Activated CD8-positive, alpha-beta memory T cell treated with anti-CD3 and anti-CD28 coated beads, Interleukin-2, amount 10 ng/mL, durations not matched to agents 7 days and 5 days (primary cell): ENCODE measurements at regions not wholly inside any gene's neighbourhood (a gene's known extent, or its start where the extent isn't known, plus 50 kb on each side); places are given as distances from the start of the nearest gene placed in this dataset.
"Not testable (repeated sequence)": the region's sequence is repeated elsewhere in the genome, so short reads cannot be mapped to it uniquely, and the experiment has no call there.

Source experiments
- ATAC-seq: fragments of 150-1000 bp; cut with Tn5 transposase; one replicate; pipeline ENCODE4 v1.10.0; 2021; ENCODE audit warnings: moderate library complexity
- CTCF ChIA-PET: fragments of 350-600 bp; sonication (Branson Sonifier 250); formaldehyde crosslinking; loops from one replicate; lab custom pipeline; 2021; ENCODE audit warnings: antibody characterized with exemption; lab: Charles Lee
- DNase-seq: peaks from one replicate; pipeline ENCODE4 v3.0.0-alpha.2; 2020
- H3K27ac Mint-ChIP-seq: one replicate; pipeline ENCODE4 v1.8.0; 2021; ENCODE audit warnings: mild to moderate bottlenecking, mixed read lengths
- H3K27me3 Mint-ChIP-seq: one replicate; pipeline ENCODE4 v1.8.0; 2021; ENCODE audit warnings: mixed read lengths
- H3K36me3 Mint-ChIP-seq: one replicate; pipeline ENCODE4 v1.8.0; 2021; ENCODE audit warnings: mild to moderate bottlenecking, mixed read lengths
- H3K4me1 Mint-ChIP-seq: one replicate; pipeline ENCODE4 v1.8.0; 2021; ENCODE audit warnings: mixed read lengths
- H3K4me3 Mint-ChIP-seq: one replicate; pipeline ENCODE4 v1.8.0; 2021; ENCODE audit warnings: mild to moderate bottlenecking, moderate library complexity, mixed read lengths
- H3K9me3 Mint-ChIP-seq: one replicate; pipeline ENCODE4 v1.8.0; 2022; ENCODE audit warnings: low read depth, mixed read lengths

DNA sequence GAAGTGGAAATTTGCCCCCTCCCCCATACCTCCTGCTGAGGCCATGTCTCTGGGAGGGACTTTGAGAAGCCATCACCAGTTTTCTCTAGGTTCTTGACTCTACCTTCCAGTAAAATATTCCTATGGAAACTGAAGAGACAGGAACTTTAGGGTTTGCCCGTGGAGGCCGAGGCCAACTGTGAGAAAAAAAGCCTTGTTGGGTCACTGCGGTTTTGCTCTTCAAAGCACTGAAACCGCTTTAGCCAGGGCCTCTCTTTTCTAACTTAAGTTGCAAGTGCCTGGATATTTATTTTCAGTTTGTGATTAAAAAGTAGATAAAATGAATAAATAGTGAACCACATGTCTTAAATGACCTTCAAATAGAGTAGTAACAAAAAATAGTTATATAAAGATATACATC is 159.7 kb upstream of the TSC22D1 start:
- Mint-ChIP-seq H3K27me3 (peaks cover 10% of the 10 kb centered on the region), H3K4me3 (no peak overlapping the region), H3K4me1 (no peaks in the 10 kb centered on the region), H3K36me3 (no peaks in the 10 kb centered on the region), H3K9me3 (no peaks in the 10 kb centered on the region), H3K27ac (no peak overlapping the region)
- no peak for DNase-seq
- no peak for ATAC-seq
- CTCF ChIA-PET: no interaction called here

DNA sequence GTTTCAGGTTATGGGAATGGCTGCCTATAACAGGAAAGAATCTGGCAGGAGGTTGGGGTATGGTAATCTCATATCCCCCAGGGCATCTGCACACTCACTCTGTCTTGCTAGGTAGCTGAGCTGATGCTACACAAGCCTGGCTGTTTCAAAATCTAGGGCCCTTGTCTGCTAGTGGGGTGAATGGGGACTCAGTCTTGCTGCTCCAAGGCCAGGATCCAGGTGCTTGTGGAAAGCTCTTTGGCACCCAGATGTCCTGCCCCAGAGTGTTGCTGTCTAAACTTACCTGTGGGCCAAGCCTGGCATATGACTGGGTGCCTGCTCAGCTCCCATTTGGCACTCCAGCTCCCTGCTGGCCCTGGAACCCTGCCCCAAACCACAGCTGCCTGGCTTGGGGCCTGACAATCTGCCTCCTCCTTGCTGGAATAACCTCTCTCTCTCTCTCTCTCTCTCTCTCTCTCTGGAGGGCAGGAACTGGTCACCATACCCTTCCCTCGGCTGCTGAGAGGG is 158.1 kb upstream of the TSC22D1 start:
- H3K27me3 Mint-ChIP-seq: peaks cover 9% of the 10 kb centered on the region
- H3K27ac Mint-ChIP-seq: no peak overlapping the region
- ATAC-seq (no peak), DNase-seq (no peak)
- no peaks in the 10 kb centered on the region for H3K4me1 Mint-ChIP-seq
- H3K4me3 Mint-ChIP-seq: no peak overlapping the region
- H3K9me3 Mint-ChIP-seq: no peaks in the 10 kb centered on the region
- CTCF ChIA-PET: no interaction called here
- H3K36me3 Mint-ChIP-seq: no peaks in the 10 kb centered on the region

GRCh38 chr13:44732503-44733098 is 156.5 kb upstream of the TSC22D1 start:
- DNase-seq: no peak
- ATAC-seq: no peak
- CTCF ChIA-PET: no interaction called here
- H3K9me3 Mint-ChIP-seq: no peaks in the 10 kb centered on the region
- no peak overlapping the region for H3K4me3 Mint-ChIP-seq
- no peaks in the 10 kb centered on the region for H3K4me1 Mint-ChIP-seq
- peaks cover 7% of the 10 kb centered on the region for H3K27me3 Mint-ChIP-seq
- H3K27ac Mint-ChIP-seq: no peak overlapping the region
- no peaks in the 10 kb centered on the region for H3K36me3 Mint-ChIP-seq

GRCh38 chr13:44730851-44731250 is 154.7 kb upstream of the TSC22D1 start:
- Mint-ChIP-seq H3K27ac (no peak overlapping the region), H3K4me1 (no peaks in the 10 kb centered on the region), H3K36me3 (no peaks in the 10 kb centered on the region), H3K27me3 (peaks cover 9% of the 10 kb centered on the region), H3K9me3 (no peaks in the 10 kb centered on the region), H3K4me3 (no peak overlapping the region)
- DNase-seq (no peak), ATAC-seq (no peak)
- CTCF ChIA-PET: no interaction called here

DNA sequence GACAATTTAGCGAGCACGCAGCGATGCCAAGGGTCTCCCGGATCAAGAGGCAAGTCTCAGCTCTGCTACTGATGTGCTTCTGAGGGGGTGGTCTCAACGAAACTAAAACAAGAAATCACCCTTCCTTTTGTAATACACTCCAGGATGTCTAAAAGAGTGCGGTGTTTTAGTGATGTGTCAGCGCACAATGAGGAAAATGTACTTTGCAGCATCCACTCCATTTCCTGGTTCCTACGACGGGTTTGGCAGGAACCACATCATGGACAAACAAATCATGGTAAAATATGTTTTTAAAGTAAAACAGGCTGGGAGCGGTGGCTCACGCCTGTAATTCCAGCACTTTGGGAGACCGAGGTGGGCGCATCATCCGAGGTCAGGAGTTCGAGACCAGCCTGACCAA is 154.0 kb upstream of the TSC22D1 start:
- Mint-ChIP-seq H3K9me3 (no peaks in the 10 kb centered on the region), H3K27me3 (peaks cover 9% of the 10 kb centered on the region), H3K4me1 (no peaks in the 10 kb centered on the region), H3K27ac (no peak overlapping the region), H3K36me3 (no peaks in the 10 kb centered on the region), H3K4me3 (no peak overlapping the region)
- CTCF ChIA-PET: no interaction called here
- no peak for DNase-seq
- ATAC-seq: no peak

DNA sequence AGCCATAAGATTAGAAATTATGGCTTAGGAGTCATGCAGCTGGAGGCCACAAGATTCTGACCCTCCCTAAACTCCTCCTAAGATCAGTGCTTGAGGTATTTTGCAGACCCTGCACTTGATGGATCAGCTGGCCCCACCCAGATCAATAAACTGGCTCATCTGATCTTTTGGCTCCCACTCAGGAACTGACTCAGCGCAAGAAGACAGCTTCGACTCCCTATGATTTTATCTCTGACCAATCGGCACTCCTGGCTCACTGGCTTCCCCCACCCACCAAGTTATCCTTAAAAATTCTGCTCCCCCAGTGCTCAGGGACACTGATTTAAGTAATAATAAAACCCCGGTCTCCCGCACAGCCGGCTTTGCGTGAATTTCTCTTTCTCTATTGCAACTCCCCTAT is 151.5 kb upstream of the TSC22D1 start:
- ATAC-seq, H3K4me3 Mint-ChIP-seq, H3K36me3 Mint-ChIP-seq, DNase-seq, H3K27ac Mint-ChIP-seq, H3K9me3 Mint-ChIP-seq, H3K4me1 Mint-ChIP-seq, CTCF ChIA-PET: not testable (repeated sequence)
- H3K27me3 Mint-ChIP-seq: peaks cover 12% of the 10 kb centered on the region

DNA sequence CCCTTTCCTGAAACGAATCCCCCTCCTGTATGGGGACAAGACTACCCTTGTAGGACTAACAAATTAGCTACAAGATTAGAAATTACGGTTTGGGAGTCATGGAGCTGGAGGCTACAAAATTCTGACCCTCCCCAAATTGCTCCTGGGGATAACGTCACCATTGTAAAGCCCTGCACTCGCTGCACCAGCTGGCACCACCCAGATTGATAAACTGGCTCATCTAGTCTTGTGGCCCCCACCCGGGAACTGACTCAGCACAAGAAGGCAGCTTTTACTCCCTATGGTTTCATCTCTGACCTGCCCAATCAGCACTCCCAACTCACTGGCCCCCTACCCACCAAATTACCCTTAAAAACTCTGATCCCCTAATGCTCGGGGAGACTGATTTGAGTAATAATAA is 150.6 kb upstream of the TSC22D1 start:
- no peak for DNase-seq
- Mint-ChIP-seq H3K9me3 (no peaks in the 10 kb centered on the region), H3K4me1 (no peaks in the 10 kb centered on the region), H3K36me3 (no peaks in the 10 kb centered on the region), H3K27me3 (peaks cover 16% of the 10 kb centered on the region), H3K4me3 (no peak overlapping the region), H3K27ac (no peak overlapping the region)
- CTCF ChIA-PET: no interaction called here
- ATAC-seq: no peak

DNA sequence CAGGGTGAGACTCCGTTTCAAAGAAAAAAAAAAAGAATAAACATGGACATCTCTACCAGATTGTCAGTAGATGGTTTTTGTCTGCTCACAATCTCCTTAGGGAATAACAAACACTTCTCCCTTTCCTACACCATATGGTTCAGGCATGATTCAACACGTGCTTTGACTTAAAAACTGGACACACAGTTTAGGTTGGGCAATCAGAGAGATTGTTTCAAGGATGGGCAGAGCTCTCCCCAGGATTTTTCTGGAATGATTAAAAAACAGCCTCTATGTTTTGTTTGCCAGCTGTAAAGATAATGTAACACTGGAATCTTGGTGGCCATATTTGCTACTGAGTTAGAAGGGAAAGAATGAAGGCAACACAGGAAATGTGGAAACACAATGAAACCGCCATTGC is 150.1 kb upstream of the TSC22D1 start:
- Mint-ChIP-seq H3K4me1 (no peaks in the 10 kb centered on the region), H3K36me3 (no peaks in the 10 kb centered on the region), H3K4me3 (no peak overlapping the region), H3K9me3 (no peaks in the 10 kb centered on the region), H3K27me3 (peaks cover 17% of the 10 kb centered on the region), H3K27ac (no peak overlapping the region)
- ATAC-seq (no peak), DNase-seq (no peak)
- CTCF ChIA-PET: no interaction called here

DNA sequence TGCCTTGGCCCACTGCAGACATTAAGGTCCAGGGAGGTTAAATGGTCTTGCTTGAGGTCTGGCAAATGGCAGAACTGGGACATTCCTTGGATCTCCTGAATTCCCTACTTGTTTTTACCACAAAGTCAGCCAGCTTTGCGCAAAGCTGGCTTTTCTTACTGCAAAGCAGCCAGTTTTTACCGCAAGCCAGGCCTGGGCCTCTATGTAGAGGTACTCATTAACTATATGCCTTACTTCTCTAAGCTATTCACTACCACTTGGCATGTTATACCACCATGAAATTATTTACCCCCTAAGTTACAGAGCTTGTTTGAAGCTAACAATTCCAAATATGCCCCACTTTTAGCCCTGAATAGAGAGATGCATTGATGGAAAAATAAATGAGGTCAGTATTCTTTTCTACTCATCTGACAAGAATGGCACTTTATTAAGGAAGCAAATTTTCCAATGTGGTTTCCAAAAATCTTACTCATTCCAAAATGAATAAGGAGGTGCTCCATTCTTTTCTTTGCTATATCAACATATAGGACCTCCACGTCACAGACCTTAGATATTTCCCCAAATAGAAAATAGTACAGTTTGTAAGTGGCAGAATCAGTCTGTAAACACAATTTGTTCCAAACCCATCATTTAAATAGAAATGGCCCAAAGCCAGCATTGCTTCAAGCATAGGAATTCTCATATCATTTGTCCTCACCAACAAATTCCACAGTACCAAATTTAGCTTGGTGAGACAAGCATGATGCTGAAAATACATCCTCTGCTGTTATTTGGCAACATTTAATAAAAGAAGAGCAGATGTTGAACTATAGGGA is 143.9 kb upstream of the TSC22D1 start:
- CTCF ChIA-PET: no interaction called here
- no peak overlapping the region for H3K27ac Mint-ChIP-seq
- H3K9me3 Mint-ChIP-seq: no peaks in the 10 kb centered on the region
- H3K27me3 Mint-ChIP-seq: peaks cover 16% of the 10 kb centered on the region
- DNase-seq (no peak), ATAC-seq (no peak)
- no peaks in the 10 kb centered on the region for H3K4me1 Mint-ChIP-seq
- H3K4me3 Mint-ChIP-seq: no peak overlapping the region
- H3K36me3 Mint-ChIP-seq: no peaks in the 10 kb centered on the region

GRCh38 chr13:44718467-44718866 is 142.3 kb upstream of the TSC22D1 start:
- no peak for ATAC-seq
- no peak for DNase-seq
- Mint-ChIP-seq H3K36me3 (no peaks in the 10 kb centered on the region), H3K9me3 (no peaks in the 10 kb centered on the region), H3K4me3 (no peak overlapping the region), H3K27ac (no peak overlapping the region), H3K4me1 (no peaks in the 10 kb centered on the region), H3K27me3 (peaks cover 20% of the 10 kb centered on the region)
- CTCF ChIA-PET: no interaction called here

GRCh38 chr13:44715287-44716230 is 139.4 kb upstream of the TSC22D1 start:
- no peaks in the 10 kb centered on the region for H3K36me3 Mint-ChIP-seq
- DNase-seq (no peak), ATAC-seq (no peak)
- H3K9me3 Mint-ChIP-seq: no peaks in the 10 kb centered on the region
- H3K27me3 Mint-ChIP-seq: peaks cover 17% of the 10 kb centered on the region
- no peaks in the 10 kb centered on the region for H3K4me1 Mint-ChIP-seq
- no peak overlapping the region for H3K27ac Mint-ChIP-seq
- CTCF ChIA-PET: no interaction called here
- no peak overlapping the region for H3K4me3 Mint-ChIP-seq

DNA sequence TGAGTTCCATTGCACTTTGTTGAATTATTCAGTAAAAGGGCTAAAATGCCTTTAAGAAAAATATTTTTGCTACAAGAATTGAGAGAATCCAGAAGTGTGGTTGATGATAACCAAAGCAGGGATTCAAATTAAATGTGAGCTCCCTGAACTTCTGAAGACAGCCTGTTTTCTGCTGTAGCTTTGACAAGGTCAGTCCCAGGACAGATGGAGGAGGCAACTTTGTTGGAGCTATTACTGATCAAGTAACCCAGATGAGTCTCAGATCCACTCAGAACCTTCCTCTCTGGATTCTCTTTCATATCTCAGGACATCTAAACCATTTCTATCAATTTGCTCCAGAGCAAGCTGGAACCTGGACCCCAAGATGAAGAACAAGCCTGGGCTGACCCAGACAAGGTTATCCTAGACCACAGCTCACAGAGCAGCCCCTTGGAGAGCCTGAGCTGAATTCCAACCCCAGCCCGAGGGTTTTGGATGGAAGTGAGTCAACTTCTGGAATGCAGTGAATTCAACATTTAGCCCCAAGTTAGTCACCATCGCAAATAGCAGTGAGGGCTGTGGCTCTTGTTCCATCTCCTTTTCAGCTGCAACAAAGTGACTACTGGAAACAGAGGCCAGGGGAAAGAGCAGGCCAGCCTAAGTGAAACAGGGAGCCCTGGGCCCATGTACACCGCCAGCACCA is 137.8 kb upstream of the TSC22D1 start:
- H3K36me3 Mint-ChIP-seq: no peaks in the 10 kb centered on the region
- peaks cover 24% of the 10 kb centered on the region for H3K27me3 Mint-ChIP-seq
- DNase-seq: no peak
- H3K27ac Mint-ChIP-seq: no peak overlapping the region
- no peak overlapping the region for H3K4me3 Mint-ChIP-seq
- no peaks in the 10 kb centered on the region for H3K9me3 Mint-ChIP-seq
- CTCF ChIA-PET: no interaction called here
- H3K4me1 Mint-ChIP-seq: no peaks in the 10 kb centered on the region
- ATAC-seq: no peak

GRCh38 chr13:44711706-44712105 is 135.6 kb upstream of the TSC22D1 start:
- Mint-ChIP-seq H3K9me3 (no peaks in the 10 kb centered on the region), H3K27ac (no peak overlapping the region), H3K27me3 (peaks cover 40% of the 10 kb centered on the region), H3K4me3 (no peak overlapping the region), H3K36me3 (no peaks in the 10 kb centered on the region), H3K4me1 (no peaks in the 10 kb centered on the region)
- DNase-seq: no peak
- CTCF ChIA-PET: no interaction called here
- no peak for ATAC-seq
